Esophagus (tissue), 2 donors: ENCODE measurements at regions not wholly inside any gene's neighbourhood (a gene's known extent, or its start where the extent isn't known, plus 50 kb on each side); places are given as distances from the start of the nearest gene placed in this dataset.

Experiments
- H3K27ac ChIP-seq, 2 donors: one replicate each; pipeline ENCODE4 v1.5.1; 2013; ENCODE audit warnings: low read depth in 2 of 2, mild to moderate bottlenecking in 2 of 2, inconsistent platforms in 1 of 2, low read length in 1 of 2, moderate library complexity in 1 of 2
- H3K27me3 ChIP-seq, 2 donors: one replicate each; pipeline ENCODE4 v1.6.1; 2013; ENCODE audit warnings: low read length in 2 of 2, control low read depth in 1 of 2, mild to moderate bottlenecking in 1 of 2; ENCODE audit not compliant: insufficient read depth in 2 of 2, control insufficient read depth in 1 of 2
- H3K36me3 ChIP-seq, 2 donors: one replicate each; pipeline ENCODE4 v1.6.1; 2013; ENCODE audit warnings: low read length in 1 of 2; ENCODE audit not compliant: control insufficient read depth in 2 of 2, insufficient read depth in 2 of 2
- H3K4me1 ChIP-seq, 2 donors: one replicate each; pipeline ENCODE4 v1.6.1; 2013; ENCODE audit warnings: low read length in 1 of 2; ENCODE audit not compliant: control insufficient read depth in 2 of 2, insufficient read depth in 2 of 2
- H3K4me3 ChIP-seq, 2 donors: one replicate each; pipeline ENCODE4 v1.5.1; 2013; ENCODE audit warnings: low read length in 2 of 2, mild to moderate bottlenecking in 2 of 2, low read depth in 1 of 2, moderate library complexity in 1 of 2
- H3K9me3 ChIP-seq, 2 donors: one replicate each; pipeline ENCODE4 v1.6.1; 2013; ENCODE audit warnings: mild to moderate bottlenecking in 2 of 2, low read depth in 1 of 2, low read length in 1 of 2, moderate library complexity in 1 of 2; ENCODE audit not compliant: control insufficient read depth in 2 of 2, insufficient read depth in 1 of 2
- WGBS, 2 donors: extraction: QIAGEN DNeasy Blood & Tissue Kit; methylation state at CpG; one replicate each; pipeline ENCODE4 v1.1.7; 2013; 5-methylcytosine and 5-hydroxymethylcytosine counted together
- donor health status: healthy with polysubstance abuse.
- donor health status: Bipolar disorder and iron deficiency.

- Histone ChIP-seq H3K27ac (no peak overlapping the region), H3K4me1 (no peaks in the 10 kb centered on the region)
- 47 to 67% methylated on average over 2 of the region's 2 CpGs for WGBS, 2 donors
Observed at GRCh38 chr6:139914910-139915309, 540.5 kb upstream of the CITED2 start.

GRCh38 chr6:139912735-139913400 is 538.4 kb upstream of the CITED2 start:
- Histone ChIP-seq H3K9me3 (no peaks in the 10 kb centered on the region), H3K27me3 (no peaks in the 10 kb centered on the region), H3K4me1 (no peaks in the 10 kb centered on the region), H3K27ac (no peak overlapping the region), H3K4me3 (no peak overlapping the region), H3K36me3 (no peaks in the 10 kb centered on the region)
- WGBS, 2 donors = 86 to 90% methylated on average over 10 of the region's 10 CpGs

More at GRCh38 chr6:139914910-139915309, 540.5 kb upstream of the CITED2 start:
- Histone ChIP-seq H3K4me3 (no peak overlapping the region), H3K36me3 (no peaks in the 10 kb centered on the region), H3K27me3 (no peaks in the 10 kb centered on the region), H3K9me3 (no peaks in the 10 kb centered on the region)

GRCh38 chr6:139909992-139910391 is 535.5 kb upstream of the CITED2 start:
- Histone ChIP-seq H3K9me3 (no peaks in the 10 kb centered on the region), H3K36me3 (no peaks in the 10 kb centered on the region), H3K27ac (no peak overlapping the region), H3K4me1 (no peaks in the 10 kb centered on the region), H3K27me3 (no peaks in the 10 kb centered on the region), H3K4me3 (no peak overlapping the region)

GRCh38 chr6:139905404-139906052 is 531.1 kb upstream of the CITED2 start:
- H3K27me3 ChIP-seq = no peaks in the 10 kb centered on the region
- H3K4me1 ChIP-seq = no peaks in the 10 kb centered on the region
- H3K9me3 ChIP-seq = no peaks in the 10 kb centered on the region
- H3K4me3 ChIP-seq = no peak overlapping the region
- no peaks in the 10 kb centered on the region for H3K36me3 ChIP-seq
- no peak overlapping the region for H3K27ac ChIP-seq
- WGBS, 2 donors = 50 to 55% methylated on average over 3 of the region's 3 CpGs

- Histone ChIP-seq H3K27me3 (no peaks in the 10 kb centered on the region), H3K4me1 (no peaks in the 10 kb centered on the region), H3K36me3 (no peaks in the 10 kb centered on the region), H3K4me3 (no peak overlapping the region), H3K9me3 (no peaks in the 10 kb centered on the region), H3K27ac (no peak overlapping the region)
- WGBS, 2 donors = 74 to 94% methylated on average over 1 of the region's 1 CpG
Observed at GRCh38 chr6:139904568-139904967, 530.1 kb upstream of the CITED2 start.

GRCh38 chr6:139904158-139904533 is 529.7 kb upstream of the CITED2 start:
- Histone ChIP-seq H3K27ac (no peak overlapping the region), H3K4me3 (no peak overlapping the region), H3K9me3 (no peaks in the 10 kb centered on the region), H3K27me3 (no peaks in the 10 kb centered on the region), H3K36me3 (no peaks in the 10 kb centered on the region), H3K4me1 (no peaks in the 10 kb centered on the region)

GRCh38 chr6:139903411-139904157 is 529.1 kb upstream of the CITED2 start:
- WGBS, 2 donors = 72 to 82% methylated on average over 2 of the region's 2 CpGs

GRCh38 chr6:139895205-139895793 is 520.9 kb upstream of the CITED2 start:
- no peak overlapping the region for H3K4me3 ChIP-seq
- no peak overlapping the region for H3K27ac ChIP-seq
- H3K9me3 ChIP-seq = no peaks in the 10 kb centered on the region
- no peaks in the 10 kb centered on the region for H3K36me3 ChIP-seq
- H3K4me1 ChIP-seq = no peaks in the 10 kb centered on the region
- H3K27me3 ChIP-seq = no peaks in the 10 kb centered on the region
- WGBS, 2 donors = 86 to 88% methylated on average over 1 of the region's 1 CpG

More at GRCh38 chr6:139903411-139904157, 529.1 kb upstream of the CITED2 start:
- Histone ChIP-seq H3K4me3 (no peak overlapping the region), H3K27ac (no peak overlapping the region), H3K27me3 (no peaks in the 10 kb centered on the region), H3K36me3 (no peaks in the 10 kb centered on the region), H3K9me3 (no peaks in the 10 kb centered on the region), H3K4me1 (no peaks in the 10 kb centered on the region)

GRCh38 chr6:139894271-139894670 is 519.8 kb upstream of the CITED2 start:
- no peak overlapping the region for H3K4me3 ChIP-seq
- H3K36me3 ChIP-seq = no peaks in the 10 kb centered on the region
- H3K4me1 ChIP-seq = no peaks in the 10 kb centered on the region
- H3K27me3 ChIP-seq = no peaks in the 10 kb centered on the region
- no peak overlapping the region for H3K27ac ChIP-seq
- no peaks in the 10 kb centered on the region for H3K9me3 ChIP-seq
- 93 to 94% methylated on average over 8 of the region's 8 CpGs for WGBS, 2 donors
